Adrenal gland (tissue), 9 donors: ENCODE measurements at regions not wholly inside any gene's neighbourhood (a gene's known extent, or its start where the extent isn't known, plus 50 kb on each side); places are given as distances from the start of the nearest gene placed in this dataset.

Source experiments
- DNase-seq, 7 donors: peaks; one replicate each; pipeline ENCODE4 v3.0.0-alpha.2; 2019 to 2020
- H3K27ac ChIP-seq, 5 donors: fragments of 200-600 bp; sonication (generic) in 4 of 5; 1 replicate in 3 of 5; 2 replicates in 2 of 5; pipeline versions ENCODE4 v1.5.1 to v1.8.0; 2016 to 2020; ENCODE audit warnings: mild to moderate bottlenecking in 1 of 5
- H3K27me3 ChIP-seq: fragments of 200-600 bp; 2 replicates; pipeline ENCODE4 v1.8.0; 2021
- H3K36me3 ChIP-seq, 2 donors: fragments of 200-600 bp; replicated peaks in 1 of 2; 1 replicate in 1 of 2; 2 replicates in 1 of 2; pipeline versions ENCODE4 v1.5.1 to v1.8.0; 2018 to 2022
- H3K4me1 ChIP-seq, 2 donors: fragments of 200-600 bp; replicated peaks in 1 of 2; 1 replicate in 1 of 2; 2 replicates in 1 of 2; pipeline versions ENCODE4 v1.5.1 to v1.8.0; 2018 to 2021
- H3K4me3 ChIP-seq, 4 donors: fragments of 200-600 bp; sonication (generic) in 3 of 4; one replicate each; pipeline ENCODE4 v1.5.1; 2016 to 2018
- H3K9me3 ChIP-seq, 3 donors: fragments of 200-600 bp; sonication (generic) in 1 of 3; replicated peaks in 1 of 3; 1 replicate in 2 of 3; 2 replicates in 1 of 3; pipeline versions ENCODE4 v1.5.1 to v1.8.0; 2016 to 2021
- POLR2A ChIP-seq, 2 donors: fragments of 450-650 bp; IDR thresholded peaks; one replicate each; pipeline ENCODE4 v1.6.1; 2017; ENCODE audit warnings: antibody characterized with exemption in 2 of 2, mild to moderate bottlenecking in 2 of 2, moderate library complexity in 1 of 2
- WGBS, 4 donors: extraction: QIAGEN DNeasy Blood & Tissue Kit in 2 of 4; methylation state at CpG; one replicate each; pipeline versions ENCODE4 v1.1.5 to v1.1.7; 2013 to 2017; 5-methylcytosine and 5-hydroxymethylcytosine counted together
- intact Hi-C, 2 donors: fragments of 100-400 bp; cut with DNase I; formaldehyde crosslinking; loops; one replicate each; pipeline versions ENCODE4 v1.14.1 to v1.15.0; 2022 to 2023
- TF ChIP-seq, protein P1 (sequence below), 6 experiments: fragments of 450-650 bp in 4 of 6; fragments of 200-600 bp in 2 of 6; sonication (generic) in 1 of 6; IDR thresholded peaks; 1 replicate in 5 of 6; 2 replicates in 1 of 6; pipeline versions ENCODE4 v1.5.1 to v1.8.0; 2016 to 2021; ENCODE audit warnings: antibody characterized with exemption in 6 of 6, mild to moderate bottlenecking in 2 of 6, moderate library complexity in 1 of 6
- donor health status: healthy with polysubstance abuse.
- donor health status: Bipolar disorder and iron deficiency.
- donor health status: DM: yes; HTN: yes; CAD: no.
- donor health status: DM: no; HTN: no; CAD: no.
- donor health status: DM: no; HTN: no; CAD: no.

DNA sequence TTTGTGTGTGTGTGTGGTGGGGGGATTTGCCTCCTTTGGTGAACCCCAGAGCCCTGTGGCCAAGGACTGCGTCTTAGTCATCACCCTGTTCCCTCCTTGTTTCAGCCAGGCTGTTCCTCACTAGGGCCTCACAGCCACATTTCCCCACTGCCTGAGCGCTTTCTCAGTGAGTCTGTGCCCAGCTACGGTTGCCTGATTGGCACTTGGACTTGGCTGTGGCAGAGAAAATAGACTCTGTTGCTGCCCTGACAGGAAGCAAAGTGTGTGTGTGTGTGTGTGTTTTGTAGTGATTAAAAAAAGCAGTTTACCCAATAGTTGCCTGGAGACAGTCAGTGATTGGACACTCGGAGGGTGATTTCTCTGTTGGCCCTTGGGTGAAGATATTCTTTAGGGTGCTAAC lies 113.0 kb downstream of the UCHL1 start:
- Histone ChIP-seq H3K9me3 (no peaks in the 10 kb centered on the region), H3K27ac (peak overlapping the region; percentile 32 to 69 (median 46)), H3K4me1 (peaks cover 34 to 67% of the 10 kb centered on the region in 2 donors), H3K27me3 (no peaks in the 10 kb centered on the region), H3K4me3 (no peak overlapping the region), H3K36me3 (no peaks in the 10 kb centered on the region)
- DNase-seq: peak; percentile 61 to 92 (median 85)
- peak in 1 of 2 donors; percentile 59 for TF ChIP-seq POLR2A (IDR thresholded peaks at IDR 0.05)
- TF ChIP-seq, protein P1, sequence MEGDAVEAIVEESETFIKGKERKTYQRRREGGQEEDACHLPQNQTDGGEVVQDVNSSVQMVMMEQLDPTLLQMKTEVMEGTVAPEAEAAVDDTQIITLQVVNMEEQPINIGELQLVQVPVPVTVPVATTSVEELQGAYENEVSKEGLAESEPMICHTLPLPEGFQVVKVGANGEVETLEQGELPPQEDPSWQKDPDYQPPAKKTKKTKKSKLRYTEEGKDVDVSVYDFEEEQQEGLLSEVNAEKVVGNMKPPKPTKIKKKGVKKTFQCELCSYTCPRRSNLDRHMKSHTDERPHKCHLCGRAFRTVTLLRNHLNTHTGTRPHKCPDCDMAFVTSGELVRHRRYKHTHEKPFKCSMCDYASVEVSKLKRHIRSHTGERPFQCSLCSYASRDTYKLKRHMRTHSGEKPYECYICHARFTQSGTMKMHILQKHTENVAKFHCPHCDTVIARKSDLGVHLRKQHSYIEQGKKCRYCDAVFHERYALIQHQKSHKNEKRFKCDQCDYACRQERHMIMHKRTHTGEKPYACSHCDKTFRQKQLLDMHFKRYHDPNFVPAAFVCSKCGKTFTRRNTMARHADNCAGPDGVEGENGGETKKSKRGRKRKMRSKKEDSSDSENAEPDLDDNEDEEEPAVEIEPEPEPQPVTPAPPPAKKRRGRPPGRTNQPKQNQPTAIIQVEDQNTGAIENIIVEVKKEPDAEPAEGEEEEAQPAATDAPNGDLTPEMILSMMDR (IDR thresholded peaks at IDR 0.05): no peak
- WGBS, 4 donors: 9 to 28% (median 15%) methylated on average over 3 to 4 of the region's 4 CpGs
- intact Hi-C loops: loop anchor here in 1 of 2 donors (10.0 kb wide), 1 partner anchor 275 kb away; no protein-coding TSS in a partner anchor

DNA sequence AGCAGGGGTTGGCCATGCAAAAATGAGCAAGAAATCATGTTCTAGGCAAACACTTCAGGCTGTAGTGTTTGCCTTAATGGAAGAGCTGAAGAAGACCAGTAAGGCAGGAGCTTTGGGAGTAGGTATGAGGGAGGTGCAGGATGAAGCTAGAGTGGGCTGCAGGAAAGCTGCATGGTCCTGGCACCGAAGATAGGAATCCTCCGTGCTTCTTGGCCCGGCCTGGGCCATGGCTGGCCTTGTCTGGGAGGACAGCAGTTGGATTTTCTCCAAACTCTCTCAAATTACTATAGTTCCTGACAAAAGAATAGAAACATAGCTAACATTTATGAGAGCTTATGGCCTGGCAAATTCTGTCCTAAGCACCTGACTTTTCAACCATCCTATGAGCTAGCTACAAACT lies 116.5 kb downstream of the UCHL1 start:
- Histone ChIP-seq H3K4me1 (peaks cover 37 to 52% of the 10 kb centered on the region in 2 donors), H3K36me3 (no peaks in the 10 kb centered on the region), H3K4me3 (no peak overlapping the region), H3K9me3 (no peaks in the 10 kb centered on the region), H3K27ac (no peak overlapping the region), H3K27me3 (no peaks in the 10 kb centered on the region)
- WGBS, 4 donors: 39 to 59% (median 47%) methylated on average over 3 of the region's 3 CpGs
- intact Hi-C loops: no loop called here
- TF ChIP-seq, protein P1 (IDR thresholded peaks at IDR 0.05): no peak
- no peak for TF ChIP-seq POLR2A (IDR thresholded peaks at IDR 0.05)
- DNase-seq: peak in 4 of 7 donors; percentile 29 to 46 (median 42)

DNA sequence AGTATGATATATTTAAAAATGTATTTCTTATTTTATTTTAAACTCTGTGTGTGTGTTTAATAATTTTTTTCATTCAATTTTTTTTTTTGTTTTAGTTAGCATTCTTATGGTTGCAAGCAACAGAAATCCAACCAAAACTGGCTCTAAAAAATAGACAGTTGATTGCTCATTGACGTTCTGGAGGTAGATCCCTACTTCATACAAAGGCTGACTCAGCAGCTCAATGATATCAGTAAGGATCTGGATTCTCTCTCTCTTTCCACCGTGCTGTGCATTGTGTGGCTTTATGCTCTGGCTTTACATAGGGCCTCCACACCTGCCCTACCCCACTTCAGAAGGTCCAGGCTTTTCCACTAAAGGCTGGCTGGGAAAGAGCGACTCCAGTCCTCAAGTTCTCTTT lies 117.8 kb downstream of the UCHL1 start:
- 53 to 63% (median 62%) methylated on average over 3 of the region's 3 CpGs for WGBS, 4 donors
- Histone ChIP-seq H3K4me3 (no peak overlapping the region), H3K9me3 (no peaks in the 10 kb centered on the region), H3K4me1 (peaks cover 34 to 47% of the 10 kb centered on the region in 2 donors), H3K36me3 (no peaks in the 10 kb centered on the region), H3K27ac (no peak overlapping the region), H3K27me3 (no peaks in the 10 kb centered on the region)
- TF ChIP-seq, protein P1 (IDR thresholded peaks at IDR 0.05): no peak
- no peak for TF ChIP-seq POLR2A (IDR thresholded peaks at IDR 0.05)
- DNase-seq: no peak
- intact Hi-C loops: no loop called here

DNA sequence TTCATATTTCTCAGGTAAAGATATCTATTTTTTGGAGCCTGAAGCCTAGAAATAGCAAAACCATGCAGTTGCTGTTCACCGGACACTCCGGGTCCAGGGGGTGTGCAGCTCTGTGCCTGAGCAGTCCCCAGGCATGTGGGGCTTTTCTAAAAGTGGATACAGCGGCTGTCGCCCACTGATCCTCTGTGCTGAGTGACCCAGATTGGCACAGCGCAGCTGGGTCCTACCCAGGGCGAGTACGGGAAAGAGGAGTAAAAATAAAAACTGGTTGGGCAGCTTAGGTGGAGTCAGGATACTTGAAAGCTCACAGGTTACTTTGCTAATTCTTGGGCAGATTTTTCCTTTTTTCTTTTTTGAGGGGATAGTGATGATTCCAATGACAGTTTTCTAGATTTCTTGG lies 118.8 kb downstream of the UCHL1 start:
- DNase-seq: peak in 2 of 7 donors; percentile 19 to 32
- H3K4me1 ChIP-seq: peaks cover 27 to 51% of the 10 kb centered on the region in 2 donors
- WGBS, 4 donors: 48 to 68% (median 60%) methylated on average over 7 of the region's 7 CpGs

DNA sequence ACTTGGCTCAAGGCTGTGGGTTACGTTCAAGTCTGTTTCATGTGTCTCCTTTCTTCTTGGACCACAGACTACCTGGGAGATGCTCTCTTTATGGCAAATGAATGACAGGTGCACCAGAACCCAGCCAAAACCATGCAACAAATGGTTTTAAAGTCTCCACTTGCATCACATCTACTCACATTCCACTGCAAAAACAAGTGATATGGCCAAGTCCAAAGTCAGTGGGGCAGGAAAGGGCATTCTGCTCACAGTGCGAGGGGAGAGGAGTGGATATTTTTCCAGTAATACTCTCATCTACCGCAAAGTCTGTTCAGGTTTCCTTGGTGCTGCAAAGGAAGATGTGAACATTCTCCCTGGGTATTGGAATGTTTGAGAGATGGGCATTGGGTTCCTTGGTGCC lies 120.5 kb downstream of the UCHL1 start:
- TF ChIP-seq, protein P1 (IDR thresholded peaks at IDR 0.05): no peak
- no peak for TF ChIP-seq POLR2A (IDR thresholded peaks at IDR 0.05)
- H3K27me3 ChIP-seq: no peaks in the 10 kb centered on the region
- H3K4me3 ChIP-seq: no peak overlapping the region
- no peaks in the 10 kb centered on the region for H3K9me3 ChIP-seq
- DNase-seq: no peak
- H3K27ac ChIP-seq: no peak overlapping the region
- WGBS, 4 donors: 90 to 100% (median 96%) methylated on average over 3 of the region's 3 CpGs
- intact Hi-C loops: no loop called here
- no peaks in the 10 kb centered on the region for H3K36me3 ChIP-seq
- H3K4me1 ChIP-seq: peaks cover 27 to 51% of the 10 kb centered on the region in 2 donors

More for the DNA sequence above, 118.8 kb downstream of the UCHL1 start:
- peak overlapping the region in 2 of 5 donors; percentile 4 to 15 for H3K27ac ChIP-seq
- H3K4me3 ChIP-seq: no peak overlapping the region
- no peaks in the 10 kb centered on the region for H3K27me3 ChIP-seq
- TF ChIP-seq POLR2A (IDR thresholded peaks at IDR 0.05): no peak
- H3K9me3 ChIP-seq: no peaks in the 10 kb centered on the region
- H3K36me3 ChIP-seq: no peaks in the 10 kb centered on the region
- intact Hi-C loops: no loop called here
